HEK293 (cell line): ENCODE measurements at regions not wholly inside any gene's neighbourhood (a gene's known extent, or its start where the extent isn't known, plus 50 kb on each side); places are given as distances from the start of the nearest gene placed in this dataset.

Source experiments
- SCRT1 ChIP-seq: fragments of 450-650 bp; formaldehyde crosslinking; IDR thresholded peaks from 2 replicates; pipeline ENCODE4 v1.5.1; 2016; ENCODE audit warnings: missing biosample characterization, missing genetic modification characterization, borderline replicate concordance
- ZNF140 ChIP-seq: fragments of 450-650 bp; formaldehyde crosslinking; IDR thresholded peaks from 2 replicates; pipeline ENCODE4 v1.5.1; 2016; ENCODE audit warnings: missing biosample characterization, missing genetic modification characterization
- ZNF571 ChIP-seq: fragments of 450-650 bp; formaldehyde crosslinking; IDR thresholded peaks from 2 replicates; pipeline ENCODE4 v1.5.0; 2017; ENCODE audit warnings: missing biosample characterization, missing genetic modification characterization
- TF ChIP-seq, protein P1 (sequence below): fragments of 450-650 bp; formaldehyde crosslinking; IDR thresholded peaks from 2 replicates; pipeline ENCODE4 v1.5.1; 2016; ENCODE audit warnings: missing biosample characterization, missing genetic modification characterization
- TF ChIP-seq, protein P2 (sequence below): fragments of 450-650 bp; formaldehyde crosslinking; IDR thresholded peaks from 2 replicates; pipeline ENCODE4 v1.5.1; 2016; ENCODE audit warnings: missing biosample characterization, missing genetic modification characterization
- TF ChIP-seq, protein P3 (sequence below): fragments of 450-650 bp; formaldehyde crosslinking; IDR thresholded peaks from 2 replicates; pipeline ENCODE4 v1.5.1; 2016; ENCODE audit warnings: missing biosample characterization, missing genetic modification characterization
- TF ChIP-seq, protein P4 (sequence below): fragments of 450-650 bp; formaldehyde crosslinking; IDR thresholded peaks from 2 replicates; pipeline ENCODE4 v1.5.1; 2016; ENCODE audit warnings: missing biosample characterization, missing genetic modification characterization

DNA sequence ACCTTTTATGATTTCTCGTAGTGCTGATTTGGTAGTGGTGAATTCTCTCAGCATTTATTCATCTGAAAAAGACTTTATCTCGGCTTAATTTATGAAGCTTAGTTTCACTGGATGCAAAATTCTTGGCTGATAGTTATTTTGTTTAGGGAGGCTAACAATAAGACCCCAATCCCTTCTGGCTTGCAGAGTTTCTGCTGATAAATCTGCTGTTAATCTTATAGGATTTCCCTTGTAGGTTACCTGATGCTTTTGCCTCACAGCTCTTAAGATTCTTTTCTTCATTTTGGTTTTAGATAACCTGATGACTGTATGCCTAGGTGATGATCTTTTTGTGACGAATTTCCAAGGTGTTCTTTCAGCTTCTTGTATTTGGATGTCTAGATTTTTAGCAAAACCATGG, 388.7 kb downstream of the UTRN start:
- TF ChIP-seq, protein P1, sequence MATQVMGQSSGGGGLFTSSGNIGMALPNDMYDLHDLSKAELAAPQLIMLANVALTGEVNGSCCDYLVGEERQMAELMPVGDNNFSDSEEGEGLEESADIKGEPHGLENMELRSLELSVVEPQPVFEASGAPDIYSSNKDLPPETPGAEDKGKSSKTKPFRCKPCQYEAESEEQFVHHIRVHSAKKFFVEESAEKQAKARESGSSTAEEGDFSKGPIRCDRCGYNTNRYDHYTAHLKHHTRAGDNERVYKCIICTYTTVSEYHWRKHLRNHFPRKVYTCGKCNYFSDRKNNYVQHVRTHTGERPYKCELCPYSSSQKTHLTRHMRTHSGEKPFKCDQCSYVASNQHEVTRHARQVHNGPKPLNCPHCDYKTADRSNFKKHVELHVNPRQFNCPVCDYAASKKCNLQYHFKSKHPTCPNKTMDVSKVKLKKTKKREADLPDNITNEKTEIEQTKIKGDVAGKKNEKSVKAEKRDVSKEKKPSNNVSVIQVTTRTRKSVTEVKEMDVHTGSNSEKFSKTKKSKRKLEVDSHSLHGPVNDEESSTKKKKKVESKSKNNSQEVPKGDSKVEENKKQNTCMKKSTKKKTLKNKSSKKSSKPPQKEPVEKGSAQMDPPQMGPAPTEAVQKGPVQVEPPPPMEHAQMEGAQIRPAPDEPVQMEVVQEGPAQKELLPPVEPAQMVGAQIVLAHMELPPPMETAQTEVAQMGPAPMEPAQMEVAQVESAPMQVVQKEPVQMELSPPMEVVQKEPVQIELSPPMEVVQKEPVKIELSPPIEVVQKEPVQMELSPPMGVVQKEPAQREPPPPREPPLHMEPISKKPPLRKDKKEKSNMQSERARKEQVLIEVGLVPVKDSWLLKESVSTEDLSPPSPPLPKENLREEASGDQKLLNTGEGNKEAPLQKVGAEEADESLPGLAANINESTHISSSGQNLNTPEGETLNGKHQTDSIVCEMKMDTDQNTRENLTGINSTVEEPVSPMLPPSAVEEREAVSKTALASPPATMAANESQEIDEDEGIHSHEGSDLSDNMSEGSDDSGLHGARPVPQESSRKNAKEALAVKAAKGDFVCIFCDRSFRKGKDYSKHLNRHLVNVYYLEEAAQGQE (tag by site-specific recombination) = no peak
- TF ChIP-seq, protein P2, sequence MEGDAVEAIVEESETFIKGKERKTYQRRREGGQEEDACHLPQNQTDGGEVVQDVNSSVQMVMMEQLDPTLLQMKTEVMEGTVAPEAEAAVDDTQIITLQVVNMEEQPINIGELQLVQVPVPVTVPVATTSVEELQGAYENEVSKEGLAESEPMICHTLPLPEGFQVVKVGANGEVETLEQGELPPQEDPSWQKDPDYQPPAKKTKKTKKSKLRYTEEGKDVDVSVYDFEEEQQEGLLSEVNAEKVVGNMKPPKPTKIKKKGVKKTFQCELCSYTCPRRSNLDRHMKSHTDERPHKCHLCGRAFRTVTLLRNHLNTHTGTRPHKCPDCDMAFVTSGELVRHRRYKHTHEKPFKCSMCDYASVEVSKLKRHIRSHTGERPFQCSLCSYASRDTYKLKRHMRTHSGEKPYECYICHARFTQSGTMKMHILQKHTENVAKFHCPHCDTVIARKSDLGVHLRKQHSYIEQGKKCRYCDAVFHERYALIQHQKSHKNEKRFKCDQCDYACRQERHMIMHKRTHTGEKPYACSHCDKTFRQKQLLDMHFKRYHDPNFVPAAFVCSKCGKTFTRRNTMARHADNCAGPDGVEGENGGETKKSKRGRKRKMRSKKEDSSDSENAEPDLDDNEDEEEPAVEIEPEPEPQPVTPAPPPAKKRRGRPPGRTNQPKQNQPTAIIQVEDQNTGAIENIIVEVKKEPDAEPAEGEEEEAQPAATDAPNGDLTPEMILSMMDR (tag by site-specific recombination) = no peak
- TF ChIP-seq, protein P3, sequence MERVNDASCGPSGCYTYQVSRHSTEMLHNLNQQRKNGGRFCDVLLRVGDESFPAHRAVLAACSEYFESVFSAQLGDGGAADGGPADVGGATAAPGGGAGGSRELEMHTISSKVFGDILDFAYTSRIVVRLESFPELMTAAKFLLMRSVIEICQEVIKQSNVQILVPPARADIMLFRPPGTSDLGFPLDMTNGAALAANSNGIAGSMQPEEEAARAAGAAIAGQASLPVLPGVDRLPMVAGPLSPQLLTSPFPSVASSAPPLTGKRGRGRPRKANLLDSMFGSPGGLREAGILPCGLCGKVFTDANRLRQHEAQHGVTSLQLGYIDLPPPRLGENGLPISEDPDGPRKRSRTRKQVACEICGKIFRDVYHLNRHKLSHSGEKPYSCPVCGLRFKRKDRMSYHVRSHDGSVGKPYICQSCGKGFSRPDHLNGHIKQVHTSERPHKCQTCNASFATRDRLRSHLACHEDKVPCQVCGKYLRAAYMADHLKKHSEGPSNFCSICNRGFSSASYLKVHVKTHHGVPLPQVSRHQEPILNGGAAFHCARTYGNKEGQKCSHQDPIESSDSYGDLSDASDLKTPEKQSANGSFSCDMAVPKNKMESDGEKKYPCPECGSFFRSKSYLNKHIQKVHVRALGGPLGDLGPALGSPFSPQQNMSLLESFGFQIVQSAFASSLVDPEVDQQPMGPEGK (tag by site-specific recombination) = no peak
- TF ChIP-seq, protein P4, sequence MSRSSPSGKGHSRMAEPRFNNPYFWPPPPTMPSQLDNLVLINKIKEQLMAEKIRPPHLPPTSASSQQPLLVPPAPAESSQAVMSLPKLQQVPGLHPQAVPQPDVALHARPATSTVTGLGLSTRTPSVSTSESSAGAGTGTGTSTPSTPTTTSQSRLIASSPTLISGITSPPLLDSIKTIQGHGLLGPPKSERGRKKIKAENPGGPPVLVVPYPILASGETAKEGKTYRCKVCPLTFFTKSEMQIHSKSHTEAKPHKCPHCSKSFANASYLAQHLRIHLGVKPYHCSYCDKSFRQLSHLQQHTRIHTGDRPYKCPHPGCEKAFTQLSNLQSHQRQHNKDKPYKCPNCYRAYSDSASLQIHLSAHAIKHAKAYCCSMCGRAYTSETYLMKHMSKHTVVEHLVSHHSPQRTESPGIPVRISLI (tag by site-specific recombination) = no peak
- TF ChIP-seq SCRT1 (tag by site-specific recombination) (no peak), ZNF140 (tag by site-specific recombination) (no peak), ZNF571 (no peak)
